GM18519 (cell line): ENCODE measurements at regions not wholly inside any gene's neighbourhood (a gene's known extent, or its start where the extent isn't known, plus 50 kb on each side); places are given as distances from the start of the nearest gene placed in this dataset.

Experiments used
- ATAC-seq: cut with Tn5 transposase; IDR thresholded peaks from one replicate; pipeline ENCODE4 v1.9.1; 2021; ENCODE audit warnings: mild to moderate bottlenecking, moderate library complexity; ENCODE audit not compliant: unreplicated experiment, low FRiP score

GRCh38 chr5:103464835-103465484 lies 97.6 kb downstream of the NUDT12 start:
- no peak for ATAC-seq

- ATAC-seq, result no peak
Measured at GRCh38 chr5:103463261-103463660, 99.3 kb downstream of the NUDT12 start.

DNA sequence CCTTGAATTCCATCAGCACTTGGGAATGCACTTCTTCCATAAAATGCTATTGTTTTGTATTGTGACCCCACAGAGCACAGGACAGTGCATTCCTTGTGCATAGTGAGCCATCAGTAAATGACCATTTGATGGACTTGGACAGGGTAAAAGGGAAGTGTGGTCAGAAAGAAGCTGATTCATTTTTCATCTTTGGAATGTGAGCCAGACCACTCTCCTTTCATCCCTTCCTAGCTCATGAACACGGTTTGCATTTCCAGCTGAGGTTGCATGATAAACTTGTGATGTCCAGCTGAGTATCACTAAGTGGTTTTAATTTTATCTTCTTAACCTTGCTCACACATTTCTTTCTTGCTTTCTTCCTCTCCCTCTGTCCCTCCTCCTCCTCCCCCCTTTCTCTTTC lies 101.3 kb downstream of the NUDT12 start:
- no peak for ATAC-seq

- ATAC-seq, result no peak
Measured at GRCh38 chr5:103458497-103459040, 104.0 kb downstream of the NUDT12 start.

GRCh38 chr5:103456476-103456875 lies 106.1 kb downstream of the NUDT12 start:
- no peak for ATAC-seq

DNA sequence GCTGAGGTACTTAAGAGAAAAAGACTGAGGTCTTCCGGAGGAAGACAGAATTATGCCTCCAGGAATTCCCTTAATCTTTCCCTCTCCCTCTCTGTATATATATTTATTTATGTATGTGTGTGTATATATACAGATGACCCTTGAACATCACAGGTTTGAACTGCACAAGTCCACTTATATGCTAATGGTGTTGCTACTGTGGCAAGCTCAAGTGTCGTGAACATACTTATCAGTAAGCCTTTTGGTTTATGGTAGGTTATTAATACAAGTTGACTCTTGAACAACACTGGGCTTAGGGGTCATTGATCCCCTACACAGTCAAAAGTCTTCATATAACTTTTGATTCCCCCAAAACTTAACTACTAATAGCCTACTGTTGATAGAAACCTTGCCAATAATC lies 106.8 kb downstream of the NUDT12 start:
- no peak for ATAC-seq

DNA sequence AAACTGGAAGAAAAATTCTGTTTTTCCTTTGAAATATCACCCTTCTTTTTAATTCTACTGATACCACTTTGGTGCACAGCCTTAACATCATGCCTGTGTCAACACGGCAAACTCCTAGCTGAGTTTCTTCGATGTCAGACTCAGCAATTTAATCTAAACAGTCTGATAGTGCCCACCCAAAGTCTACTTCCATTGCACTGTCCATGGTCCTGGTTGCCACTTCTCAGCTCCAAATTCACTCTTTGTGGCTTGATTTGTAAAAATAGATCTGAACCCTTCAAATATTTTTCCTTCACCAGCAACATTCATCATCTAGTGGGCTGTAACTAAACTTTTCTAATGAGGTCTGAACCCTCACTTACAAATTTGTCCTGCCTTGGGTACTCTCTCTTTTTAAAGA lies 107.8 kb downstream of the NUDT12 start:
- ATAC-seq, result no peak

GRCh38 chr5:103452666-103453065 lies 109.9 kb downstream of the NUDT12 start:
- no peak for ATAC-seq

DNA sequence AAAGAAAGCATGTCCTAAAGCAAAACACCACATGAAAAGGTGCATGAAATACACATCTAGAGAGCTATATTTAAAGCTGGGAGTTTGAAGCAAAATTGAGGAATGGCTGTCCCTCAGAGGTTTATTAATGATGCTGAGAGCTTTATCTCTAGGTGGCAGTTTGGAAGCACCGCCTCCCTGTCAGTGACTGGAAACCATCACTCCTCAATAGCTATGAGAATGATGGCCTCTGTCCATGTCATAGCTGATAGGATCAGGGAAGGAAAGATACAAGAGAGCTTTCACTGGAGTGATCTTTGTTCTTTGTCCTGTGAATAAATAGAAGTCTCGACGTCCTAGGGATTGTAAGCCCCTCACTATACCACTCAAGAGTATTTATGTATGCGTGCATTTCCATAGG lies 110.5 kb downstream of the NUDT12 start:
- no peak for ATAC-seq

DNA sequence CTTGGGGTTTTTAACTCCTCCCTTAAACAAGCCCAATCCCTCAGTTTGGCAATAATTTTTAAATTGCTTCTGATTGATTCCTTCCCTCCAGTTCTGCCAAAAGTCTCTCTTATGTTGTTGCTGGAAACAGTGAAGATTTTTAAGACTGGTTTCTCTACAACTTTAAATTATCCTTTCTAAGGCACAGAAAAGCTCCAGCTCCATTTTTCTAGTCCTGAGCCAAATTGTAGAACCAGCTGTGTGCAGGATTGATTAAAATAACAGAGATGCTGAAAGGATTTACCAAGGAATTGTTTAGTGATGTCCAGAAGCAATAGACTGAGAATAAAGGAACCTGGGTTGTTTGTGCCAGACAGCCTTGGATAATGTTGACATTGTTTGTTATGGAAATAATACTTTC lies 111.3 kb downstream of the NUDT12 start:
- ATAC-seq, result no peak

- ATAC-seq, result no peak
Measured at GRCh38 chr5:103450333-103451061, 112.1 kb downstream of the NUDT12 start.

DNA sequence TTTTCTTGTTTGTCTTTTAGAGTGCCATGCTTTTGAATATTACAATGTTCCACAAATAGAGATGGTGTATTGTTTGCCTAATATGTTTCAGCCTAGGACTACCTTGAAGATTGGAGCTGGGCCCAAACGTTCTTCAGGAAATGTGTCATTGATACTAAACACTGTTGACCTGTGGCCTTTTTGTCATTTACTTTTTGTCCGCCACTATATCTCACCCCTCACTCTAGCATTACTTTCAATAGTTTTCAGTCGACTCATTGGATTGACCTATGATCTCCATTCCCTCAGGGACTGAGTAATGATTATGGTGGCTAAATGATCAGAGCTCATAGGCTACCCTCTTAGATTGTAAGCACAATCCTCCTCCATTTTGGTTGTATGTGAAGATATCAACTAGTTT lies 115.8 kb downstream of the NUDT12 start:
- no peak for ATAC-seq

DNA sequence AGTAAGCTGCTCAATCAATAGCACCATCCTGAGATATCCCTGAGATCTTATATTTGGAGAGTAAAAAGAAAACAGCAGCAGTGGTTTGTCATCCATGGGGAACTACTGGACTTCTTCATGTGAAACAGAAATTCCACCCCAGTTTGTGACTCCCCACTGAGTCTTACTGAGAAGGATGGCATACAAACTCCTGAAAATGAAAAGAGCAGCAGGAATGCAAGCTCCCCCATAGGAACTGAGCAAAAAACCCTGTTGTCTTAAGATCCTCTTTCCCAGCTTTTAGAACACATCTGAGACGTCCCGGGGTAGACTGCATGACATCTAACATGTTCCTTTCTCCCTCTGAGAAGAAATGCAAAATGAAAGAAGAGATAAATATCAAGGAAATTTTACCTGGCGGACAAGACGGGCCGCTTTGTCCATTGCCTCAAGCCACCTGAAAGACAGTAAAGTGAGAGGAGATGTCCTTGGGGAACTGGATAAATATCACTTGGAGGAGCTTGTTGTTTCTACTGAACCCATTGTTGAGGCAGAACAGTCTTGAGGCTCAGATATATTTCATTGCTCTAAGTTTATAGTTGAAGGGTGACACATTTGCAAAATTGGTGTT lies 117.1 kb downstream of the NUDT12 start:
- ATAC-seq, result no peak

DNA sequence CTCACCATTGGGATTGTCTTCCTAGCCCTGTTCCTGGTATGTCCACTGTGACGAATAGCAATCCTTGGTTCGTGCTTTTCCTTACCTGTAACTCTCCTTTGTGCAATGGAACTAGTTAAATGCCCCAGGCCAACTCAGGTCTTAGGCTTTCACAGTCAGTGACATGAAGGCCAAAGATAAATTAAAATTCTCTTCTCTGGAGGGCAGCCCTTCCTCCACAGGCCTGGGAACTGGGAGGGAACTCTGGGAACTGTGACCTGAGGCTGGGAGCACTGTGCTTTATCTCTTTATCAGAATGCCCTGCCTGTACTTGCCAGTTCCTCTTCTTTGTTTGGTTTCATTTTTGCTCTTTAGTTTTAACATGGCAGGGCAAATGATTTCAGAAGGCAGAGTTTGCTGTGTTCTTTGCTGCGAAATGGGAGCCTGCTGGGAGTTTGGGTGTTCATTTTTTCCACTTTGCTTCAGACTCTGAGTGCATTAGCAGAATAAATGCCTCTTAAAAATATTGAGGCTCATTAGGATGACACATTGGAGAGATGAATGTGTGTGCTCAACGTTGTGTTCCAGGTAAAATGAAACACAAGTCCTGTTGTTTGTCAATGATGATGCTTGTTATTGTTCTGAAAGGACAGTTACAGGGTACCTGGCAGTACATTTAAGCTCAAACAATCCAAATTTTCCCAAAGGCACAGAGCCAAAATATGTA lies 118.1 kb downstream of the NUDT12 start:
- no peak for ATAC-seq

DNA sequence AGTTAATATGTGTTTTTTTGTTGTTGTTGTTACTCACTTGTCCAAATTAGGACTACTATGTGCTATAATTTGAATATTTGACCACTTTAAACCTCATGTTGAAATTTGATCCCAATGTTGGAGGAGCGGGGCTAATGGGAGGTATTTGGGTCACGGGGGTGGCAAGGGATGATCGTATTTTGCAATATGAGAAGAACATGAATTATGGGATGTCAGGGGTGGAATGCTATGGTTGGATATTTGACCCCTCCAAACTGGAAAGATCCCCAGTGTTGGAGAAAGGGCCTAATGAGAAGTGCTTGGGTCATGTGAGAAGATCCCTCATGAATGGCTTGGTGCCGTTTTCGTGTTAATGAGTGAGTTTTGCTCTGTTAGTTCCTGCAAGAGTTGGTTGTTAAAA lies 119.8 kb downstream of the NUDT12 start:
- no peak for ATAC-seq

DNA sequence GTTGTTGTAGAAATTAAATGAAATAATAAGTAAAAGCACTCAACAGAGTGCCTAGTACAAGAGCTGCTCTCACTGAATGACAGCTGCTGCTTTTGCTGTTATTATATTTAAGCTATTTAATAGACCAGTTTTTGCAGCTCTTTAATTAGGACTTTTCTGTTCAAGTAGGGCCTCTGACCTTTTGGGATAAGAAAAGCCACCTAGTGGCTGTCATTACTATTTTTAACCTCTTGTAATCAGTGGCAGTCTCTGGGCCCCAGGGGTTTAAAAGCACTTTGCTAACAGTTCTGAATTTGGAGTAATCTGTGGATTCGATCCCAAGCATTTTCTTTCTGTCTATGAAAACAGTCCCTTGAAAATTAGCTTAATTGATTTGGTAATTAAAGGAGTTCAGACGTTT lies 121.1 kb downstream of the NUDT12 start:
- no peak for ATAC-seq

DNA sequence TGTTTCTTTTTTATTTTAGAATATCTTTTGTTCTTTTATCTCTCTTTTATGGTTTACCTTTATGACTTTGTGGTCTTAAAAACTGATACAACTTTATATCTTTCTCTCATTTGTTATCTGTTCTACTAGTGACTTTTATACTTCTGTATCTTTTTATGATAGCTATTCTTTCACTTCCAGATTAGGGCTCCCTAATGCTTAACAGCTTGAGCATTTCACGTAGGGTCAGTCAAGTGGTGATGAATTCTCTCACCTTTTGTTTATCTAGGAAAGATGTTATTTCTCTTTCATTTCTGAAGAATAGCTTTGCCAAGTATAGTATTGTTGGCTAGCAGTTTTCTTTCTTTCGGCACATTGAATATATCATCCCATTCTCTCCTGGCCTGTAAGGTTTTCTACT lies 123.6 kb downstream of the NUDT12 start:
- ATAC-seq, result no peak

- ATAC-seq, result no peak
Measured at GRCh38 chr5:103436656-103437055, 125.9 kb downstream of the NUDT12 start.

DNA sequence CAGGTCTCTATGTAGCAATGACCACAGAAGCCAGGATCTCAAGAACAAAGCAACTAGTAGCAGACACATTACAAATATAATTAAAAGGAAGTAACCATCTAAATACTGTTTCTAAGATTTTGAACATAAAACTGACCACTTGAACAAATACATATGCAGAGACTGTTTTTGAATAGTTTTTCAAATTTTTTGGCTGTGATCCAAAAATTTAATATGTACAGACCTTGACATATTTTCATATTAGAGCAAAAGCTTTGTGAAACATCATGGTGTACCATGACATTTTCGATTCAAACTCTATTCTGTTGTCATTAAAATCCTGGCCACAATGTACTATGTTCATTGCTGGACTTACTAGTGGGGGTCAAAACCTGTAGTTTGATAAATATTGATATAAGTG lies 126.5 kb downstream of the NUDT12 start:
- no peak for ATAC-seq

DNA sequence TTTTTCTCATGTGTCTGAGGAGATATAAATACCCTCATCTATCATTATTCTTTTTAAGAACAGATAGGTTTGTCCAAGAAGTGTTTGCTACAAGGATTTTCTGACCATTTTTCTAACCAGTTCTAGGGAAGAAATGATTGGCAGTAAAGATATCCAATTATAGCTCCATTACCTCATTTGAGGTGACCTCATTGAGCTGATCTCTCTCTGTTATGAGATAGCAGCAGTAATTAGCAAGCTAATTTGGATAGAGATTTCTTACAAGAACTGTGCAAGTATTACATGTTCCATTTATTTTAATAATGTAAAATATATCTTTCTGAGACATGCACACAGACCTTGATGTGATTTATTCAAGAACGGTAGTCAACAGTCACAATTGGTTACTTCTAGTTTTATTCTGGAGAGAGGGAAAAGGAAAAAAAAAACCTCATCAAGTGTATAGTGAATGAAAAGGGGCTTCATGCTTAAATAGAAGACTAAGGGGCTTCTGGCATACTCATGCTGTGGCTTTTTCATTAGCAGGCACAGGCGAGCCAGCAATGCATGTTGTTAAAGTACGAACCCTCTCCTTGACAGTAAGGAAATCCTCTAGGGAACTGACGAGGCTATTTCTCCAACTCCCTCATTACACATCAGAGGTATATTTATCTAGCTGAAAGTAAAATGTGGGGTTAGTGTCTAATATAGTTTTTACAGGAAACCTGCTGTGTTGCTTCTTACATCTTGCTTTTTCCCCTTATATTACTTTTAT lies 127.3 kb downstream of the NUDT12 start:
- ATAC-seq, result no peak
